ENCODE measurements at regions not wholly inside any gene's neighbourhood (a gene's known extent, or its start where the extent isn't known, plus 50 kb on each side); places are given as distances from the start of the nearest gene placed in this dataset.
"Not testable (repeated sequence)": the region's sequence is repeated elsewhere in the genome, so short reads cannot be mapped to it uniquely, and the experiment has no call there.

DNA sequence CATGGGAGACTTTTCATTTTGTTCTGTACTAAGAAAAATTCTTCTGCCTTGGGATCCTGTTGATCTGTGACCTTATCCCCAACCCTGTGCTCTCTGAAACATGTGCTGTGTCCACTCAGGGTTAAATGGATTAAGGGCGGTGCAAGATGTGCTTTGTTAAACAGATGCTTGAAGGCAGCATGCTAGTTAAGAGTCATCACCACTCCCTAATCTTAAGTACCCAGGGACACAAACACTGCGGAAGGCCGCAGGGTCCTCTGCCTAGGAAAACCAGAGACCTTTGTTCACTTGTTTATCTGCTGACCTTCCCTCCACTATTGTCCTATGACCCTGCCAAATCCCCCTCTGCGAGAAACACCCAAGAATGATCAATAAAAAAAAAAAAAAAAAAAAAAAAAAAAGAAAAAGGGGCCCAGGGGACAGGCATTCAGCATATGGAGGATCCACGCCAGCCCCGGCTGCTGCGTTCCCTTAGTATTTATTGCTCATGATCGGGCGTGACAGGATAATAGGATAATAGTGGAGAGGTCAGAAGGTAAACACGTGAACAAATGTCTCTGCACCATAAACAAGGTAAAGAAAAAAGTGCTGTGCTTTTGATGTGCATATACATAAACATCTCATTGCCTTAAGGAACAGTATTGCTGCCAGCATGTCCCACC lies 113.7 kb upstream of the ZNF92 start:
- TF ChIP-seq, protein P1, sequence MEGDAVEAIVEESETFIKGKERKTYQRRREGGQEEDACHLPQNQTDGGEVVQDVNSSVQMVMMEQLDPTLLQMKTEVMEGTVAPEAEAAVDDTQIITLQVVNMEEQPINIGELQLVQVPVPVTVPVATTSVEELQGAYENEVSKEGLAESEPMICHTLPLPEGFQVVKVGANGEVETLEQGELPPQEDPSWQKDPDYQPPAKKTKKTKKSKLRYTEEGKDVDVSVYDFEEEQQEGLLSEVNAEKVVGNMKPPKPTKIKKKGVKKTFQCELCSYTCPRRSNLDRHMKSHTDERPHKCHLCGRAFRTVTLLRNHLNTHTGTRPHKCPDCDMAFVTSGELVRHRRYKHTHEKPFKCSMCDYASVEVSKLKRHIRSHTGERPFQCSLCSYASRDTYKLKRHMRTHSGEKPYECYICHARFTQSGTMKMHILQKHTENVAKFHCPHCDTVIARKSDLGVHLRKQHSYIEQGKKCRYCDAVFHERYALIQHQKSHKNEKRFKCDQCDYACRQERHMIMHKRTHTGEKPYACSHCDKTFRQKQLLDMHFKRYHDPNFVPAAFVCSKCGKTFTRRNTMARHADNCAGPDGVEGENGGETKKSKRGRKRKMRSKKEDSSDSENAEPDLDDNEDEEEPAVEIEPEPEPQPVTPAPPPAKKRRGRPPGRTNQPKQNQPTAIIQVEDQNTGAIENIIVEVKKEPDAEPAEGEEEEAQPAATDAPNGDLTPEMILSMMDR (IDR thresholded peaks at IDR 0.05; ENCODE audit: low read length): not testable (repeated sequence)
- TF ChIP-seq EZH2 (IDR thresholded peaks at IDR 0.05; ENCODE audit: borderline replicate concordance, low read length): not testable (repeated sequence)
